ENCODE measurements at regions not wholly inside any gene's neighbourhood (a gene's known extent, or its start where the extent isn't known, plus 50 kb on each side); places are given as distances from the start of the nearest gene placed in this dataset.

GRCh38 chr3:182078929-182079328, 367.2 kb downstream of the SOX2 start:
- no peak for DNase-seq (ENCODE audit: low read depth, low spot score)
- in situ Hi-C loops (cut with HindIII; ENCODE audit: low pct_unique_long_range_greater_than_20kb, low sequenced_read_pairs) = no loop called here

- in situ Hi-C loops (cut with HindIII; ENCODE audit: low pct_unique_long_range_greater_than_20kb, low sequenced_read_pairs) = no loop called here
These were observed 369.4 kb downstream of the SOX2 start for GRCh38 chr3:182081096-182081495.

GRCh38 chr3:182083112-182083511, 371.4 kb downstream of the SOX2 start:
- DNase-seq (ENCODE audit: low read depth, low spot score) = no peak
- in situ Hi-C loops (cut with HindIII; ENCODE audit: low pct_unique_long_range_greater_than_20kb, low sequenced_read_pairs) = no loop called here

More at GRCh38 chr3:182081096-182081495, 369.4 kb downstream of the SOX2 start:
- no peak for DNase-seq (ENCODE audit: low read depth, low spot score)

GRCh38 chr3:182092662-182093262, 381.0 kb downstream of the SOX2 start:
- DNase-seq (ENCODE audit: low read depth, low spot score) = peak; percentile 93

GRCh38 chr3:182094321-182094720, 382.6 kb downstream of the SOX2 start:
- in situ Hi-C loops (cut with HindIII; ENCODE audit: low pct_unique_long_range_greater_than_20kb, low sequenced_read_pairs) = no loop called here
- DNase-seq (ENCODE audit: low read depth, low spot score) = no peak

More at GRCh38 chr3:182092662-182093262, 381.0 kb downstream of the SOX2 start:
- in situ Hi-C loops (cut with HindIII; ENCODE audit: low pct_unique_long_range_greater_than_20kb, low sequenced_read_pairs) = no loop called here

- in situ Hi-C loops (cut with HindIII; ENCODE audit: low pct_unique_long_range_greater_than_20kb, low sequenced_read_pairs) = no loop called here
- DNase-seq (ENCODE audit: low read depth, low spot score) = no peak
These were observed 393.2 kb downstream of the SOX2 start for GRCh38 chr3:182104881-182105280.

GRCh38 chr3:182105875-182106274, 394.1 kb downstream of the SOX2 start:
- in situ Hi-C loops (cut with HindIII; ENCODE audit: low pct_unique_long_range_greater_than_20kb, low sequenced_read_pairs) = no loop called here
- DNase-seq (ENCODE audit: low read depth, low spot score) = no peak

- in situ Hi-C loops (cut with HindIII; ENCODE audit: low pct_unique_long_range_greater_than_20kb, low sequenced_read_pairs) = no loop called here
- no peak for DNase-seq (ENCODE audit: low read depth, low spot score)
These were observed 396.6 kb downstream of the SOX2 start for GRCh38 chr3:182108371-182108770.

- in situ Hi-C loops (cut with HindIII; ENCODE audit: low pct_unique_long_range_greater_than_20kb, low sequenced_read_pairs) = no loop called here
- no peak for DNase-seq (ENCODE audit: low read depth, low spot score)
These were observed 400.2 kb downstream of the SOX2 start for GRCh38 chr3:182111967-182112366.

- no peak for DNase-seq (ENCODE audit: low read depth, low spot score)
- in situ Hi-C loops (cut with HindIII; ENCODE audit: low pct_unique_long_range_greater_than_20kb, low sequenced_read_pairs) = no loop called here
These were observed 403.7 kb downstream of the SOX2 start for GRCh38 chr3:182115328-182116015.

- DNase-seq (ENCODE audit: low read depth, low spot score) = no peak
- in situ Hi-C loops (cut with HindIII; ENCODE audit: low pct_unique_long_range_greater_than_20kb, low sequenced_read_pairs) = no loop called here
These were observed 404.7 kb downstream of the SOX2 start for GRCh38 chr3:182116386-182116785.

GRCh38 chr3:182117131-182117530, 405.4 kb downstream of the SOX2 start:
- in situ Hi-C loops (cut with HindIII; ENCODE audit: low pct_unique_long_range_greater_than_20kb, low sequenced_read_pairs) = no loop called here

GRCh38 chr3:182117583-182117982, 405.9 kb downstream of the SOX2 start:
- in situ Hi-C loops (cut with HindIII; ENCODE audit: low pct_unique_long_range_greater_than_20kb, low sequenced_read_pairs) = no loop called here
- no peak for DNase-seq (ENCODE audit: low read depth, low spot score)

More at GRCh38 chr3:182117131-182117530, 405.4 kb downstream of the SOX2 start:
- DNase-seq (ENCODE audit: low read depth, low spot score) = no peak

- in situ Hi-C loops (cut with HindIII; ENCODE audit: low pct_unique_long_range_greater_than_20kb, low sequenced_read_pairs) = no loop called here
These were observed 406.3 kb downstream of the SOX2 start for GRCh38 chr3:182118066-182118465.

GRCh38 chr3:182121401-182121800, 409.7 kb downstream of the SOX2 start:
- in situ Hi-C loops (cut with HindIII; ENCODE audit: low pct_unique_long_range_greater_than_20kb, low sequenced_read_pairs) = no loop called here
- no peak for DNase-seq (ENCODE audit: low read depth, low spot score)

More at GRCh38 chr3:182118066-182118465, 406.3 kb downstream of the SOX2 start:
- no peak for DNase-seq (ENCODE audit: low read depth, low spot score)

GRCh38 chr3:182122779-182123178, 411.1 kb downstream of the SOX2 start:
- DNase-seq (ENCODE audit: low read depth, low spot score) = no peak
- in situ Hi-C loops (cut with HindIII; ENCODE audit: low pct_unique_long_range_greater_than_20kb, low sequenced_read_pairs) = no loop called here

- no peak for DNase-seq (ENCODE audit: low read depth, low spot score)
- in situ Hi-C loops (cut with HindIII; ENCODE audit: low pct_unique_long_range_greater_than_20kb, low sequenced_read_pairs) = no loop called here
These were observed 412.5 kb downstream of the SOX2 start for GRCh38 chr3:182124187-182124586.

- no peak for DNase-seq (ENCODE audit: low read depth, low spot score)
- in situ Hi-C loops (cut with HindIII; ENCODE audit: low pct_unique_long_range_greater_than_20kb, low sequenced_read_pairs) = no loop called here
These were observed 413.0 kb downstream of the SOX2 start for GRCh38 chr3:182124716-182125115.

- in situ Hi-C loops (cut with HindIII; ENCODE audit: low pct_unique_long_range_greater_than_20kb, low sequenced_read_pairs) = no loop called here
- no peak for DNase-seq (ENCODE audit: low read depth, low spot score)
These were observed 418.0 kb downstream of the SOX2 start for GRCh38 chr3:182129740-182130139.

Data from SK-MEL-5 (cell line).